Esophagus squamous epithelium (tissue), 5 donors: ENCODE measurements at regions not wholly inside any gene's neighbourhood (a gene's known extent, or its start where the extent isn't known, plus 50 kb on each side); places are given as distances from the start of the nearest gene placed in this dataset.

Experiments used
- DNase-seq: peaks from one replicate; lab custom pipeline; 2025; lab: John Stamatoyannopoulos, UW
- H3K27ac ChIP-seq, 4 donors: fragments of 200-600 bp; sonication (generic); one replicate each; pipeline ENCODE4 v1.5.1; 2016 to 2019; ENCODE audit warnings: mild to moderate bottlenecking in 1 of 4
- H3K27me3 ChIP-seq, 4 donors: fragments of 200-600 bp; sonication (generic); 1 replicate in 3 of 4; 2 replicates in 1 of 4; pipeline versions ENCODE4 v1.5.1 to v1.6.0; 2017 to 2021; ENCODE audit warnings: antibody characterized with exemption in 1 of 4
- H3K36me3 ChIP-seq, 3 donors: fragments of 200-600 bp; sonication (generic); one replicate each; pipeline ENCODE4 v1.5.1; 2016 to 2019
- H3K4me1 ChIP-seq, 3 donors: fragments of 200-600 bp; sonication (generic); one replicate each; pipeline ENCODE4 v1.5.1; 2017 to 2019
- H3K4me3 ChIP-seq, 4 donors: fragments of 200-600 bp; sonication (generic); 1 replicate in 3 of 4; 2 replicates in 1 of 4; pipeline ENCODE4 v1.5.1; 2016 to 2019; ENCODE audit warnings: mild to moderate bottlenecking in 2 of 4, moderate library complexity in 1 of 4
- H3K9me3 ChIP-seq, 3 donors: fragments of 200-600 bp; sonication (generic); one replicate each; pipeline ENCODE4 v1.5.1; 2016 to 2019
- POLR2A ChIP-seq, 4 donors: fragments of 450-650 bp; IDR thresholded peaks; one replicate each; pipeline ENCODE4 v1.6.1; 2017; ENCODE audit warnings: antibody characterized with exemption in 4 of 4, mild to moderate bottlenecking in 4 of 4, moderate library complexity in 3 of 4
- WGBS, 2 donors: methylation state at CpG; one replicate each; pipeline ENCODE4 v1.1.5; 2018; 5-methylcytosine and 5-hydroxymethylcytosine counted together
- intact Hi-C: fragments of 100-400 bp; cut with DNase I; formaldehyde crosslinking; loops from one replicate; pipeline ENCODE4 v1.15.0; 2022
- TF ChIP-seq, protein P1 (sequence below), 6 experiments: fragments of 450-650 bp in 4 of 6; fragments of 200-600 bp in 2 of 6; sonication (generic) in 2 of 6; IDR thresholded peaks; one replicate each; pipeline ENCODE4 v1.5.1; 2016 to 2019; ENCODE audit warnings: antibody characterized with exemption in 6 of 6, mild to moderate bottlenecking in 4 of 6, moderate library complexity in 4 of 6
- donor health status: DM: yes; HTN: yes; CAD: no.

- H3K4me3 ChIP-seq = no peak overlapping the region
- H3K9me3 ChIP-seq = no peaks in the 10 kb centered on the region
- no peak overlapping the region for H3K27ac ChIP-seq
- intact Hi-C loops = no loop called here
- H3K4me1 ChIP-seq = no peaks in the 10 kb centered on the region
- no peaks in the 10 kb centered on the region for H3K36me3 ChIP-seq
- peaks cover 0 to 9% (median 0%) of the 10 kb centered on the region in 4 donors for H3K27me3 ChIP-seq
- WGBS, 2 donors = 41 to 53% methylated on average over 11 to 15 of the region's 19 CpGs
- TF ChIP-seq, protein P1, sequence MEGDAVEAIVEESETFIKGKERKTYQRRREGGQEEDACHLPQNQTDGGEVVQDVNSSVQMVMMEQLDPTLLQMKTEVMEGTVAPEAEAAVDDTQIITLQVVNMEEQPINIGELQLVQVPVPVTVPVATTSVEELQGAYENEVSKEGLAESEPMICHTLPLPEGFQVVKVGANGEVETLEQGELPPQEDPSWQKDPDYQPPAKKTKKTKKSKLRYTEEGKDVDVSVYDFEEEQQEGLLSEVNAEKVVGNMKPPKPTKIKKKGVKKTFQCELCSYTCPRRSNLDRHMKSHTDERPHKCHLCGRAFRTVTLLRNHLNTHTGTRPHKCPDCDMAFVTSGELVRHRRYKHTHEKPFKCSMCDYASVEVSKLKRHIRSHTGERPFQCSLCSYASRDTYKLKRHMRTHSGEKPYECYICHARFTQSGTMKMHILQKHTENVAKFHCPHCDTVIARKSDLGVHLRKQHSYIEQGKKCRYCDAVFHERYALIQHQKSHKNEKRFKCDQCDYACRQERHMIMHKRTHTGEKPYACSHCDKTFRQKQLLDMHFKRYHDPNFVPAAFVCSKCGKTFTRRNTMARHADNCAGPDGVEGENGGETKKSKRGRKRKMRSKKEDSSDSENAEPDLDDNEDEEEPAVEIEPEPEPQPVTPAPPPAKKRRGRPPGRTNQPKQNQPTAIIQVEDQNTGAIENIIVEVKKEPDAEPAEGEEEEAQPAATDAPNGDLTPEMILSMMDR (IDR thresholded peaks at IDR 0.05) = no peak
- DNase-seq = no peak
These were observed 252.0 kb upstream of the IRX4 start for GRCh38 chr5:2134543-2135292.

- DNase-seq = no peak
- Histone ChIP-seq H3K9me3 (no peaks in the 10 kb centered on the region), H3K27me3 (peaks cover 0 to 15% (median 0%) of the 10 kb centered on the region in 4 donors), H3K36me3 (no peaks in the 10 kb centered on the region), H3K4me3 (no peak overlapping the region), H3K4me1 (no peaks in the 10 kb centered on the region), H3K27ac (no peak overlapping the region)
- WGBS, 2 donors = 84% methylated on average over 5 of the region's 6 CpGs; no CpG with 5 or more reads in 1 of the 2 donors
- TF ChIP-seq, protein P1 (IDR thresholded peaks at IDR 0.05) = no peak
- TF ChIP-seq POLR2A (IDR thresholded peaks at IDR 0.05) = no peak
- intact Hi-C loops = no loop called here
These were observed 251.2 kb upstream of the IRX4 start for GRCh38 chr5:2133936-2134335.

GRCh38 chr5:2133080-2133479 lies 250.4 kb upstream of the IRX4 start:
- no peaks in the 10 kb centered on the region for H3K36me3 ChIP-seq
- TF ChIP-seq, protein P1 (IDR thresholded peaks at IDR 0.05) = no peak
- TF ChIP-seq POLR2A (IDR thresholded peaks at IDR 0.05) = no peak
- intact Hi-C loops = no loop called here
- H3K4me3 ChIP-seq = no peak overlapping the region
- DNase-seq = no peak
- H3K9me3 ChIP-seq = no peaks in the 10 kb centered on the region
- H3K27ac ChIP-seq = no peak overlapping the region
- whole genome bisulfite sequencing, 2 donors = 60 to 70% methylated on average over 6 of the region's 6 CpGs
- H3K4me1 ChIP-seq = no peaks in the 10 kb centered on the region
- peaks cover 0 to 19% (median 0%) of the 10 kb centered on the region in 4 donors for H3K27me3 ChIP-seq

DNA sequence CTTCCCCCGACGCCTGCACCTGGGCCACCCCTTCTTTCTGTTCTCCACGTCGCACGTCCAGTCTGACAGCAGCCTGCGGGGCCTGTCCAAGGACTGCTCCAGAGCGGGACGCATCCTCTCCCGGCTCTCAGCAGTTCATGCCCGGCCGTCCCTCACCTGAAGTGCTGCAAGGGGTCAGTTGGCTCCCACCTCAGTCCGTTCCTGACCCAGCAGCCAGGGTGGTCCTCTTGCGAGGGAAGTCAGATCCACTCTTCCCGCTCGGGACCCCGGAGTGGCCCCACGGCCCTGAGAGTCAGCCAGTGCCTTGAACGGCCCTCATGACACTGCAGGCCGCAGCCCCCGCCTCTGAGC lies 249.7 kb upstream of the IRX4 start:
- intact Hi-C loops = no loop called here
- no peak overlapping the region for H3K4me3 ChIP-seq
- H3K27ac ChIP-seq = no peak overlapping the region
- H3K36me3 ChIP-seq = no peaks in the 10 kb centered on the region
- WGBS, 2 donors = 92 to 100% methylated on average over 2 to 10 of the region's 20 CpGs
- H3K9me3 ChIP-seq = no peaks in the 10 kb centered on the region
- TF ChIP-seq, protein P1 (IDR thresholded peaks at IDR 0.05) = no peak
- TF ChIP-seq POLR2A (IDR thresholded peaks at IDR 0.05) = no peak
- no peak for DNase-seq
- H3K27me3 ChIP-seq = peaks cover 0 to 19% (median 0%) of the 10 kb centered on the region in 4 donors
- H3K4me1 ChIP-seq = no peaks in the 10 kb centered on the region

- no peaks in the 10 kb centered on the region for H3K4me1 ChIP-seq
- TF ChIP-seq, protein P1 (IDR thresholded peaks at IDR 0.05) = no peak
- no peak for TF ChIP-seq POLR2A (IDR thresholded peaks at IDR 0.05)
- H3K9me3 ChIP-seq = no peaks in the 10 kb centered on the region
- H3K27ac ChIP-seq = no peak overlapping the region
- DNase-seq = no peak
- WGBS, 2 donors = 87 to 91% methylated on average over 7 to 11 of the region's 33 CpGs
- H3K4me3 ChIP-seq = no peak overlapping the region
- H3K36me3 ChIP-seq = no peaks in the 10 kb centered on the region
- peaks cover 0 to 19% (median 0%) of the 10 kb centered on the region in 4 donors for H3K27me3 ChIP-seq
- intact Hi-C loops = no loop called here
These were observed 249.2 kb upstream of the IRX4 start for GRCh38 chr5:2131826-2132496.
